Activated B cell treated with CpG ODN at 0.5 μM for 24 hours (primary cell): ENCODE measurements at regions not wholly inside any gene's neighbourhood (a gene's known extent, or its start where the extent isn't known, plus 50 kb on each side); places are given as distances from the start of the nearest gene placed in this dataset.

Experiments used
- ATAC-seq: fragments of 200-7000 bp; cut with Tn5 transposase; one replicate; pipeline ENCODE4 v1.10.0; 2021; ENCODE audit warnings: low read depth, mild to moderate bottlenecking, moderate library complexity
- CTCF ChIA-PET: fragments of 350-600 bp; sonication (Branson Sonifier 250); formaldehyde crosslinking; loops from one replicate; lab custom pipeline; 2021; ENCODE audit warnings: antibody characterized with exemption; lab: Charles Lee
- POLR2A ChIA-PET: fragments of 350-600 bp; sonication (Branson Sonifier 250); formaldehyde crosslinking; loops from one replicate; lab custom pipeline; 2021; ENCODE audit warnings: antibody characterized with exemption; lab: Charles Lee
- DNase-seq: peaks from one replicate; pipeline ENCODE4 v3.0.0; 2022
- H3K27ac Mint-ChIP-seq: one replicate; pipeline ENCODE4 v1.8.0; 2020; ENCODE audit warnings: mixed read lengths
- H3K27me3 Mint-ChIP-seq: one replicate; pipeline ENCODE4 v1.8.0; 2021; ENCODE audit warnings: mixed read lengths
- H3K36me3 Mint-ChIP-seq: one replicate; pipeline ENCODE4 v1.8.0; 2021; ENCODE audit warnings: low read depth, mixed read lengths
- H3K4me1 Mint-ChIP-seq: one replicate; pipeline ENCODE4 v1.8.0; 2021; ENCODE audit warnings: mixed read lengths
- H3K4me3 Mint-ChIP-seq: one replicate; pipeline ENCODE4 v1.8.0; 2020; ENCODE audit warnings: mild to moderate bottlenecking, mixed read lengths
- H3K9me3 Mint-ChIP-seq: one replicate; pipeline ENCODE4 v1.8.0; 2020; ENCODE audit warnings: mixed read lengths
- CTCF ChIP-seq: fragments of 200-600 bp; IDR thresholded peaks from one replicate; pipeline ENCODE4 v1.8.0; 2022; ENCODE audit warnings: antibody characterized with exemption, mild to moderate bottlenecking
- intact Hi-C: fragments of 100-400 bp; cut with micrococcal nuclease; formaldehyde crosslinking; loops from one replicate; pipeline ENCODE4 v1.15.1; 2024

DNA sequence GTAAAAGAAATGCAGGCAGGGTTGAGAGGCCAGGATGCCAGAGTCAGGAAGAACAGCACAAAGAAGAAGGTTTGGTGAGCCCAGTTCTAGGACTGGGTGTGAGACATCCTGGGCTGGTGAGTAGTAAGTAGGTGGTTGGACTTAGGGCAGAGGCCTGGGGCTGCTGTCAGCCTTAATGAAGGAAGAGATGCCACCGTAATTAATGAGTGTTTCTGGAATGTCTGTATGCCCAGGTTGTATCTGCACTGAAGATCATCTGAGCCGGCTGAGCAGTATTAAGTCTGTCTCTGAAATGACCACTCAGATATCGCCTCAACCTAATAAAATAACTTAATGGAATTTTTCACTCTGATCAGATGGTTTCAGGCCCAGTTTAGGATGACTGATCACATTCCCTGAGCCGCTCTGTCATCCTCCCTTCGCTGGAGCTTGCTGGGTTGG is 532.9 kb upstream of the IL12A start:
- POLR2A ChIA-PET = no interaction called here
- TF ChIP-seq CTCF = no peak
- Mint-ChIP-seq H3K27me3 (no peaks in the 10 kb centered on the region), H3K9me3 (no peaks in the 10 kb centered on the region), H3K36me3 (no peaks in the 10 kb centered on the region), H3K27ac (no peak overlapping the region), H3K4me3 (no peak overlapping the region), H3K4me1 (no peaks in the 10 kb centered on the region)
- intact Hi-C loops = no loop called here
- CTCF ChIA-PET = no interaction called here
- DNase-seq = no peak
- ATAC-seq = no peak

DNA sequence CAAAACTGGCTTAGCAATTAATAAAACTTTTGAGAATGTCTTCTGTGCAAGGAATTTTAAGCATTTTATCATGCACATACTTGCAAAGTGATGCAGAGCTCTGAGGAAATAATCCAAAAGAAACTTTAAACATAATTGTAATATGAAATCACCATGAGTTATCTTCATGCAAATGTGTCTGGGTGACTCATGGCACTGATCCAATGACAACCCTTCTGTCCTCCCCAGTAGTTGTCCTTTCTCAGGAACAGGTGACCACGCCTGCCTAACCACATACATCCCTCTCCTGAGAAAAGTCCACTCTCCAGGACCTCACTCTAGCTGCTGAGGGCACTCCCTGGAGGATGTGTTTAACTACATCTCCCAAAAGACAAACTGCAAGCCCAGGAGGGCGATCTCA is 530.6 kb upstream of the IL12A start:
- intact Hi-C loops = no loop called here
- Mint-ChIP-seq H3K36me3 (no peaks in the 10 kb centered on the region), H3K27me3 (no peaks in the 10 kb centered on the region), H3K9me3 (no peaks in the 10 kb centered on the region), H3K4me3 (no peak overlapping the region), H3K27ac (no peak overlapping the region), H3K4me1 (no peaks in the 10 kb centered on the region)
- DNase-seq (no peak), ATAC-seq (no peak)
- no peak for TF ChIP-seq CTCF
- ChIA-PET CTCF (no interaction called here), POLR2A (no interaction called here)

GRCh38 chr3:159458982-159459381 is 529.7 kb upstream of the IL12A start:
- ChIA-PET POLR2A (no interaction called here), CTCF (no interaction called here)
- H3K4me1 Mint-ChIP-seq = no peaks in the 10 kb centered on the region
- ATAC-seq (no peak), DNase-seq (no peak)
- no peaks in the 10 kb centered on the region for H3K36me3 Mint-ChIP-seq
- no peak for TF ChIP-seq CTCF
- no peaks in the 10 kb centered on the region for H3K27me3 Mint-ChIP-seq
- intact Hi-C loops = no loop called here
- no peaks in the 10 kb centered on the region for H3K9me3 Mint-ChIP-seq
- H3K27ac Mint-ChIP-seq = no peak overlapping the region
- H3K4me3 Mint-ChIP-seq = no peak overlapping the region

DNA sequence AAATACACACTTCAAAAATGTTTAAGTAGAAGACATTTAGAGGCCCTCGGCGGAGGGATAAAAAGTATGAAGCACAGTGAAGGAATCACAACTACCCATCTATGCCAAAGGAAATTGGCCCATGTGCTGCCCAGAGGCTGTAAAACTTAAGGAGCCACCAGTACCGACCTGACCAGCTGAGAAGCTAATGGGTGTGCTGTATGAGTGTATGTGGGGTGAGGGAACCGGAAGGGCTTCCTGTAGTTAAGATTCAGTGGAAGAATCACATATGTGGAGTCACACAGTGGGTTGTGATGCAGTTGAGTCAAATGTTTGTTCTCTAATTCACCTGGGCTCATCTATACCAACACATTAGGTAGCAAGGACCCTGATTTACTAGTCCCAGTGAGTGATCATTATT is 516.0 kb upstream of the IL12A start:
- no peak for TF ChIP-seq CTCF
- no peaks in the 10 kb centered on the region for H3K36me3 Mint-ChIP-seq
- no peaks in the 10 kb centered on the region for H3K4me1 Mint-ChIP-seq
- CTCF ChIA-PET = no interaction called here
- DNase-seq (no peak), ATAC-seq (no peak)
- no peak overlapping the region for H3K4me3 Mint-ChIP-seq
- intact Hi-C loops = no loop called here
- H3K27me3 Mint-ChIP-seq = no peaks in the 10 kb centered on the region
- H3K27ac Mint-ChIP-seq = no peak overlapping the region
- H3K9me3 Mint-ChIP-seq = no peaks in the 10 kb centered on the region
- POLR2A ChIA-PET = no interaction called here

DNA sequence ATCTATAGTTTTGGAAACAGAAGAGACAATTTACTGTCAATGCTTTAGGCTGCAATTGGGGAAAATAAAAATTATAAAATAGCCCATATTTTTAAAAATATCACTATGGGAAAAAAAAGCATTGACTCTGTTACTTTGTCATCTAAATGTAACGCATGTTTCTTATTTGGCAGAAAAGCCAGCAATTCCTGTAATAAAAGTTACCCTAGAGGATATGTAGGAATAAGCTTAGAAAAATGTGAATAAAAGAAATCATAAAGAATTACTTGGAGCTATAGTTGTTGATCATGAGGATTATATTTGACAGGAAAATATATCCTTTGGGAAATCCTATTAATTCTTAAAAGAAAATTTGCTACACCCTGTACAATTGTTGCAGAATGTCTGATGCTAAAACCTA is 515.4 kb upstream of the IL12A start:
- no peaks in the 10 kb centered on the region for H3K4me1 Mint-ChIP-seq
- ATAC-seq (no peak), DNase-seq (no peak)
- H3K9me3 Mint-ChIP-seq = peaks cover 1% of the 10 kb centered on the region
- ChIA-PET CTCF (no interaction called here), POLR2A (no interaction called here)
- H3K27me3 Mint-ChIP-seq = no peaks in the 10 kb centered on the region
- TF ChIP-seq CTCF = no peak
- H3K27ac Mint-ChIP-seq = no peak overlapping the region
- no peak overlapping the region for H3K4me3 Mint-ChIP-seq
- intact Hi-C loops = no loop called here
- no peaks in the 10 kb centered on the region for H3K36me3 Mint-ChIP-seq
